Endodermal cell (in vitro differentiated cells): ENCODE measurements at regions not wholly inside any gene's neighbourhood (a gene's known extent, or its start where the extent isn't known, plus 50 kb on each side); places are given as distances from the start of the nearest gene placed in this dataset.

Experiments
- DNase-seq: peaks from one replicate; pipeline ENCODE4 v3.0.0-alpha.2; 2017
- H3K27ac ChIP-seq: 2 replicates; pipeline ENCODE4 v1.5.1; 2013; ENCODE audit warnings: mild to moderate bottlenecking, low read depth, low read length, moderate library complexity
- H3K27me3 ChIP-seq: 2 replicates; pipeline ENCODE4 v1.6.1; 2013; ENCODE audit warnings: mild to moderate bottlenecking, low read length, moderate library complexity; ENCODE audit not compliant: insufficient read depth, control insufficient read depth, poor library complexity, severe bottlenecking
- H3K36me3 ChIP-seq: 2 replicates; pipeline ENCODE4 v1.7.0; 2013; ENCODE audit warnings: mild to moderate bottlenecking, low read length, moderate library complexity; ENCODE audit not compliant: control insufficient read depth, insufficient read depth
- H3K4me1 ChIP-seq: one replicate; pipeline ENCODE4 v1.7.0; 2013; ENCODE audit warnings: low read length; ENCODE audit not compliant: control insufficient read depth, insufficient read depth
- H3K4me3 ChIP-seq: 2 replicates; pipeline ENCODE4 v1.5.1; 2013; ENCODE audit warnings: mild to moderate bottlenecking, low read length, moderate library complexity
- H3K9ac ChIP-seq: 2 replicates; pipeline ENCODE4 v1.6.1; 2013; ENCODE audit warnings: mild to moderate bottlenecking, low read length, moderate library complexity; ENCODE audit not compliant: poor library complexity, severe bottlenecking; ENCODE audit errors: extremely low read depth
- H3K9me3 ChIP-seq: 2 replicates; pipeline ENCODE4 v1.6.1; 2013; ENCODE audit warnings: mild to moderate bottlenecking, low read length, moderate library complexity; ENCODE audit not compliant: control insufficient read depth
- H3K27ac Mint-ChIP-seq: 2 replicates; pipeline ENCODE4 v1.8.0; 2020; ENCODE audit warnings: mixed read lengths
- H3K27me3 Mint-ChIP-seq: 2 replicates; pipeline ENCODE4 v1.8.0; 2021; ENCODE audit warnings: mild to moderate bottlenecking, mixed read lengths; ENCODE audit not compliant: insufficient read depth
- H3K36me3 Mint-ChIP-seq: 2 replicates; pipeline ENCODE4 v1.8.0; 2020; ENCODE audit warnings: low read depth, mixed read lengths
- H3K4me1 Mint-ChIP-seq: 2 replicates; pipeline ENCODE4 v1.8.0; 2020; ENCODE audit warnings: mixed read lengths
- H3K4me3 Mint-ChIP-seq: 2 replicates; pipeline ENCODE4 v1.8.0; 2020; ENCODE audit warnings: mild to moderate bottlenecking, moderate library complexity, mixed read lengths
- H3K9me3 Mint-ChIP-seq: 2 replicates; pipeline ENCODE4 v1.8.0; 2020; ENCODE audit warnings: mild to moderate bottlenecking, mixed read lengths
- CTCF ChIP-seq: fragments of 200-600 bp; sonication (generic); conservative IDR thresholded peaks from 2 replicates; pipeline ENCODE4 v1.5.0; 2021; ENCODE audit warnings: antibody characterized with exemption, mild to moderate bottlenecking
- WGBS, 2 experiments: methylation state at CpG; one replicate each; pipeline versions ENCODE4 v1.1.5 to v1.1.7; 2013; ENCODE audit warnings: missing lambda C conversion rate in 2 of 2, mixed read lengths in 1 of 2; ENCODE audit not compliant: insufficient coverage in 1 of 2, insufficient read length in 1 of 2; 5-methylcytosine and 5-hydroxymethylcytosine counted together

GRCh38 chr6:128739112-128739511 lies 143.8 kb upstream of the LAMA2 start:
- 88 to 94% methylated on average over 1 to 2 of the region's 2 CpGs for WGBS, 2 experiments
- no peaks in the 10 kb centered on the region for H3K27me3 Mint-ChIP-seq

GRCh38 chr6:128738112-128738511 lies 144.8 kb upstream of the LAMA2 start:
- H3K4me1 ChIP-seq, result no peaks in the 10 kb centered on the region
- Mint-ChIP-seq H3K4me3 (no peak overlapping the region), H3K27me3 (no peaks in the 10 kb centered on the region), H3K36me3 (peaks cover 12% of the 10 kb centered on the region), H3K4me1 (peaks cover 10% of the 10 kb centered on the region), H3K9me3 (peaks cover 24% of the 10 kb centered on the region), H3K27ac (no peak overlapping the region)
- DNase-seq, result no peak
- 92 to 100% methylated on average over 2 to 3 of the region's 3 CpGs for WGBS, 2 experiments
- H3K36me3 ChIP-seq, result no peaks in the 10 kb centered on the region
- no peak overlapping the region for H3K27ac ChIP-seq
- H3K9me3 ChIP-seq, result peaks cover 29% of the 10 kb centered on the region
- H3K27me3 ChIP-seq, result no peaks in the 10 kb centered on the region
- no peak for TF ChIP-seq CTCF
- H3K9ac ChIP-seq, result no peak overlapping the region
- H3K4me3 ChIP-seq, result no peak overlapping the region

More at GRCh38 chr6:128739112-128739511, 143.8 kb upstream of the LAMA2 start:
- Mint-ChIP-seq H3K9me3 (peaks cover 25% of the 10 kb centered on the region), H3K4me3 (no peak overlapping the region), H3K27ac (no peak overlapping the region), H3K4me1 (peaks cover 18% of the 10 kb centered on the region), H3K36me3 (peaks cover 12% of the 10 kb centered on the region)
- Histone ChIP-seq H3K36me3 (no peaks in the 10 kb centered on the region), H3K9ac (no peak overlapping the region), H3K27ac (no peak overlapping the region), H3K4me1 (no peaks in the 10 kb centered on the region), H3K4me3 (no peak overlapping the region), H3K9me3 (peaks cover 30% of the 10 kb centered on the region), H3K27me3 (no peaks in the 10 kb centered on the region)
- DNase-seq, result no peak
- TF ChIP-seq CTCF, result no peak

DNA sequence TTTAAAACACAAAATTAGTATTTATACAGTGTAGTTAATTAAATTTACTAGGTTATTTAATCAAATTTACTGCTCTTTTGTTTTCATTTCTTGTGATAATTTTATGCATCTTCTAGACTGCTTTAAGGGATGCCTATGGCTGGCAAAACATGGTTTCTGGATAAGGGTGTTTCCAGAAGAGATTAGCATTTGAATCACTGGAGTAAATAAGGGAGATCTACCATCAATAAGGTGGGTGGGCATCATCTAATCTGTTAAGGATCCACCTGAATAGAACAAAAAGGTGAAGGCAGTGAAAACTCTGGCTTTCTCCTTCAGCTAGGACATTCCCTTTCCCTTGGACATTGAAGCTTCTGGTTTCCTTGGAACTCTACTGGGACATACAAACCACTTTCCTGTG lies 146.2 kb upstream of the LAMA2 start:
- Mint-ChIP-seq H3K4me3 (no peak overlapping the region), H3K9me3 (peaks cover 11% of the 10 kb centered on the region), H3K27ac (no peak overlapping the region), H3K27me3 (no peaks in the 10 kb centered on the region), H3K36me3 (peaks cover 3% of the 10 kb centered on the region), H3K4me1 (peaks cover 8% of the 10 kb centered on the region)
- no peak overlapping the region for H3K9ac ChIP-seq
- no peak overlapping the region for H3K27ac ChIP-seq
- H3K4me3 ChIP-seq, result no peak overlapping the region
- DNase-seq, result no peak
- H3K27me3 ChIP-seq, result no peaks in the 10 kb centered on the region
- no peak for TF ChIP-seq CTCF
- no peaks in the 10 kb centered on the region for H3K4me1 ChIP-seq
- H3K36me3 ChIP-seq, result no peaks in the 10 kb centered on the region
- peaks cover 17% of the 10 kb centered on the region for H3K9me3 ChIP-seq
